COLO668 (cell line): ENCODE measurements at regions not wholly inside any gene's neighbourhood (a gene's known extent, or its start where the extent isn't known, plus 50 kb on each side); places are given as distances from the start of the nearest gene placed in this dataset.
"Not testable (repeated sequence)": the region's sequence is repeated elsewhere in the genome, so short reads cannot be mapped to it uniquely, and the experiment has no call there.

Experiments used
- DNase-seq: peaks from one replicate; lab custom pipeline; 2025; ENCODE audit not compliant: unreplicated experiment; lab: John Stamatoyannopoulos, UW

- DNase-seq, result no peak
Measured at GRCh38 chr1:191457889-191458288, 700.4 kb upstream of the RGS18 start.

DNA sequence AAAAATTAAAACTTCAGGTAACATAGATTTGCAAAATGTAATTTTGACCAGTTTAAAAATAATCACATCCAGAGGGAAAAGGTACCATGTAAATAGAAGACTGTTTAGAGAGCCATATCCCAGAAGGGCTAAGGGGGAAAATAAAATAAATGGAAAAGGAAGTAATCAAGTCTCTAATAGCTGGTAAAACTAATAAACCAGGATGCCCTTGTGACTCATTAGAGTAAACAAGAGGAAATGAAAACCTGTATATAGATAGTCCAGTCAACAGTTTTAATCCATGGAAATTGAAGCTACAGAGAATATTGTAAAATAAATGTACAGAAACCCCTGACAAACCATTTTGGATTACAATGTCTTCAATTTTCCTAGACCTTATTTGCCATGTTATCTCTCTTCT, 698.0 kb upstream of the RGS18 start:
- DNase-seq, result no peak

GRCh38 chr1:191483988-191484387, 674.3 kb upstream of the RGS18 start:
- no peak for DNase-seq

GRCh38 chr1:191490303-191490702, 668.0 kb upstream of the RGS18 start:
- no peak for DNase-seq

- DNase-seq, result no peak
Measured at GRCh38 chr1:191495040-191495439, 663.2 kb upstream of the RGS18 start.

DNA sequence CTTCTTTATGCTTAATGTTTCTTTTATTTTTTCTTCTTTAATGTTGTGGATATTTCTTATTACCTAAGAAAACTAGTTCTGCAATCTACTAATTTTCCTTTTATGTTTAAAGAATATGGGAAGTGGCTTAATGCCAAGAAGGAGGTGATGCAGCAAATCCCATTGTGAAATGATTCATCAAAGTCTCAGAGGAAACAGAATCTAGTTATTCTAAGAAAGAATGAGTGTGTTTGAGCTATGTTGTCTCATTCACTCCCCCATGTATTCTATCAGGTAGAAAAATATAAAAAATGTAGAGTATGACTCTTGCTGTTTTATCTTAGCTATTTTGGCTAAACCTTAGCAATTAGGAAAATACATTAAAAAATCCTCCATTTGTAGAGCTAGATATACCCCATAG, 659.9 kb upstream of the RGS18 start:
- no peak for DNase-seq

- DNase-seq, result no peak
Measured at GRCh38 chr1:191498825-191499224, 659.4 kb upstream of the RGS18 start.

- DNase-seq, result no peak
Measured at GRCh38 chr1:191504999-191505398, 653.3 kb upstream of the RGS18 start.

GRCh38 chr1:191508239-191508638, 650.0 kb upstream of the RGS18 start:
- DNase-seq, result no peak

GRCh38 chr1:191511480-191511879, 646.8 kb upstream of the RGS18 start:
- not testable (repeated sequence) for DNase-seq

- DNase-seq, result no peak
Measured at GRCh38 chr1:191517826-191518225, 640.4 kb upstream of the RGS18 start.

DNA sequence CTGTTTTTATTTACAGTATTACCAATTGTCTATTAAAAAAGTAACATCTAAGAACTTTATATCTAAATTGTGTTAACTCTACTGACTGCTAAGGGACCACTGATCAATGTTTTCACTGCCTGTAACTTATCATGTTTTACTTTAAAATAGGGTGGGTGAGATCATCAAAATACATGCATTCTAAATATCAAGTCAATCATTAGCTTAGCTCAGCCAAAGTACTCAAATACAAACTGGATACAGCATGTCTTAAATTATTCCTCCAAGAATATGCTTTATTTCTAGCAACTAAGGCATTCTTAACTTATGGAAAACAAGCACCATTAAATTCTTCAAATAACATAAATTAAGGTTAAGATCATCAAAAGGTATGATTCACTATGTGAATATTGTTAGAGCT, 638.7 kb upstream of the RGS18 start:
- no peak for DNase-seq

- DNase-seq, result no peak
Measured at GRCh38 chr1:191520345-191520744, 637.9 kb upstream of the RGS18 start.

- DNase-seq, result not testable (repeated sequence)
Measured at GRCh38 chr1:191525944-191526343, 632.3 kb upstream of the RGS18 start.

GRCh38 chr1:191528275-191528674, 630.0 kb upstream of the RGS18 start:
- no peak for DNase-seq

DNA sequence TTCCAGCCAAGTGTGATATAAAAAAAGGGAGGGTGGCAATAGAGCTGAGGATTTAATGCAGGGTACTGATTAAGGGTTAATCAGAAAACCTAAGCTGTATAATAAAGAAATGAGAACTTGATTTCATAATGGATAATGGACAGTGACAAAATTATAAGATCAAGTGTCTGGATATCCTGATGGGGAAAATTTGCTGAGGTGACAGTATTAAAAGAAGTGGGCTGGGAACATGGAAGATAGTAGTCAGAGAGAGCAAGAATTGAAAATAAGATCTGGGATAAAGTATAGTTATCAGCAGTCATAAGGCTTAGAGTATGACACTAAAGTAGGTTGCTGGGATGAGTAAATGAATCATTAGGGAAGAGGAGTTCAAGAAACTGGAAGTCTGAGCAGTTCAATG, 627.3 kb upstream of the RGS18 start:
- no peak for DNase-seq

DNA sequence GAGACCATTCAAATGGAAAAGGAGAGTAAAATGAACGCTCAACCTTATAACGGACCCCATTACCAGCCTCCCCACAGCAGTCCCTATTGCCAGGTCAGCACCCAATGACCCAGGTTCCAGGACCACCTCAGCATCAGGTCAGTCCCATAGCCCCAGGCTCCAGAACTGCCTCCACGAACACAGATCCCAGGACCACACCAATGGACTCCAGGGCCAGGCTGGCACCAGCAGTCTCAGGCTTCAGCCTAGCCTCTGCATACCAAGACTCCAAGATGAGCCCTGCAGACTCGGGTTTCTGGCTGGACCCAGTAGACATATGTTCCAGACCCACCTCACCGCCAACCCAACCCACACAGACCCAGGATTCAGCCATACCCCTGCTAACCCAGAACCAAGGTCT, 625.0 kb upstream of the RGS18 start:
- no peak for DNase-seq

GRCh38 chr1:191536791-191537429, 621.4 kb upstream of the RGS18 start:
- no peak for DNase-seq

GRCh38 chr1:191541758-191542157, 616.5 kb upstream of the RGS18 start:
- no peak for DNase-seq

- no peak for DNase-seq
Measured at GRCh38 chr1:191542444-191542843, 615.8 kb upstream of the RGS18 start.

DNA sequence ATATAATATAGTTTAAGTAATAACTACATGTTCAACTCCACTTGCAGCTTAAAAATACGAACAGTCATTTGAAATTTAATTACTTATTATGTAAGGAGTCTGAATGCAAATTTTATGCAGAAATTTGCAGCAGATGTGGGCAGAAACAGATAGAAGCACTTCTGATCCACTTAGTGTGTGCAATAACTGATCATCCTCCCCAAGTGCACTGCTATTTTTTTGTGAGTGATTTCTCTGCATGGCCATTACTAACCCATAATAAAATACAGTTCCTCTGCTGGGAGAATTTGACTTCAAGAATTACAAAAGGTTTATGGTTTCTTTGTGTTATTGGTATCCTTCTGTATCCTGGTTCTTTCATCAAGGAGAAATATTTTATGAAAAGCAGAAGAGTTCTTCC, 611.5 kb upstream of the RGS18 start:
- DNase-seq, result no peak

DNA sequence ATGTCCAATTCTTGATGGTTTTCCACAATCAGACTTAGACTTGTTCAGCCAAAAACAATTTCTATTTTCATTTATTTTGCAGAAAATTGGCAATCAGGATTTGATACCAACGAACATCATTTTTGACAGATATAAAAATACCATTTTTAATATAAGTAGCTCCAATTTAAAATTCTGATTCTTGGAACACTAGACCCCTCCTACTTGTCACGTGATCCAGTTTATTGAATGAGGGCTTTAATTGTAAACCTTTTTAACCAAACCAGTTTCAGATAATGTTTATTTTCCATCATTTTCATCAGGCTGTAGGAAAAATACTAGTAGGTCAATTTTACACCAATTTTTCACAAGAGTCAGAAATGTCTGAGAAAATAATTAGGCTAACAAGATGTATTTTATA, 607.2 kb upstream of the RGS18 start:
- no peak for DNase-seq

DNA sequence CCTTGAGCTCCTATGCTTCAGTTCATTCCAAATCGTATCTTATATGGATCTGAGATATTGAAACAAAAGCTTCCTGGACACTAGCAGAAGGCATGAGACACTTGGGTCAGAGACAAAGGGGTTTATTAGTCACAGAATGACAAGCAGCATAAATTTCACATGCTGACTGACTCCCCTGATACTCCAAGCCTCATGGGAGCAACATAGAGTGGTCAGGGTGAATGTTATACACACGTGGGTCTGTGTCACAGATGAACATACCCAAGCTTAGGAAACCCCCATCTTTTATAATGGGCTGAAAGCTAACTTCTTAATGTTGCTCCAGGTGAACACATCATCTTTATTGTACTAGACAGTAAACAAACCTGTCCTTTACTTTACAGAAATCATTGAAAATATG, 599.9 kb upstream of the RGS18 start:
- DNase-seq, result no peak

GRCh38 chr1:191561276-191561675, 597.0 kb upstream of the RGS18 start:
- no peak for DNase-seq
